HCT116 (cell line): ENCODE measurements at regions not wholly inside any gene's neighbourhood (a gene's known extent, or its start where the extent isn't known, plus 50 kb on each side); places are given as distances from the start of the nearest gene placed in this dataset.

ENCODE experiments used
- ATAC-seq: fragments of 200-7000 bp; cut with Tn5 transposase; 2 replicates; pipeline ENCODE4 v1.9.1; 2020; ENCODE audit warnings: mild to moderate bottlenecking, moderate library complexity
- BruUV-seq: library from RNA; stranded (reverse); fragments of 400-500 nt; replicated peaks from 2 replicates; lab custom pipeline; 2021; lab: Mats Ljungman, UMichigan
- CTCF ChIA-PET: fragments of 300-600 bp; sonication (Branson Sonifier 250); formaldehyde crosslinking; loops from one replicate; lab custom pipeline; 2021; ENCODE audit warnings: antibody characterized with exemption; lab: Charles Lee
- POLR2A ChIA-PET: fragments of 300-600, 350-600 bp; sonication (Branson Sonifier 250); formaldehyde crosslinking; loops from one replicate; lab custom pipeline; 2021; ENCODE audit warnings: antibody characterized with exemption; lab: Charles Lee
- RAD21 ChIA-PET, 2 experiments: fragments of 300-600 bp; sonication (Branson Sonifier 250); formaldehyde crosslinking; loops; one replicate each; lab custom pipeline; 2023; ENCODE audit warnings: low total read pairs in 2 of 2; ENCODE audit not compliant: uncharacterized antibody in 2 of 2, unreplicated experiment in 2 of 2, low non-redundant PET in 1 of 2; lab: Charles Lee
- DNase-seq: peaks from one replicate; pipeline ENCODE4 v3.0.0-alpha.2; 2010; ENCODE audit warnings: low read depth, low spot score
- H2AFZ ChIP-seq: fragments of 200-600 bp; shearing (Covaris generic), sonication (generic); 2 replicates; pipeline ENCODE4 v1.6.1; 2017; ENCODE audit warnings: low read depth, mixed run types, mixed read lengths, antibody characterized with exemption, low read length; ENCODE audit not compliant: poor library complexity, severe bottlenecking
- H3K27ac ChIP-seq: 2 replicates; pipeline ENCODE4 v1.5.1; 2012; ENCODE audit warnings: low read depth, low read length
- H3K27me3 ChIP-seq: fragments of 200-600 bp; sonication (generic); 2 replicates; pipeline ENCODE4 v1.6.1; 2016; ENCODE audit warnings: mixed run types, low read length, mixed read lengths; ENCODE audit not compliant: insufficient read depth
- H3K36me3 ChIP-seq, 2 experiments: fragments of 200-500 bp in 1 of 2; fragments of 200-600 bp in 1 of 2; sonication (Bioruptor generic) in 1 of 2; sonication (generic) in 1 of 2; 2 replicates each; pipeline versions ENCODE4 v1.5.1 to v1.6.1; 2014 to 2016; ENCODE audit warnings: low read length in 2 of 2, inconsistent platforms in 1 of 2, mixed read lengths in 1 of 2, mixed run types in 1 of 2; ENCODE audit not compliant: insufficient read depth in 2 of 2, control insufficient read depth in 1 of 2
- H3K4me1 ChIP-seq, 2 experiments: fragments of 200-600 bp in 1 of 2; sonication (generic) in 1 of 2; 2 replicates each; pipeline versions ENCODE4 v1.5.1 to v1.6.1; 2012 to 2017; ENCODE audit warnings: low read length in 2 of 2, inconsistent platforms in 1 of 2, mild to moderate bottlenecking in 1 of 2, mixed read lengths in 1 of 2, mixed run types in 1 of 2, moderate library complexity in 1 of 2; ENCODE audit not compliant: insufficient read depth in 2 of 2, control insufficient read depth in 1 of 2
- H3K4me2 ChIP-seq: fragments of 200-600 bp; sonication (generic); 2 replicates; pipeline ENCODE4 v1.6.1; 2017; ENCODE audit warnings: mixed run types, low read length, mixed read lengths
- H3K4me3 ChIP-seq, 2 experiments: fragments of 200-600 bp in 1 of 2; sonication (generic) in 1 of 2; replicated peaks in 1 of 2; 2 replicates each; pipeline ENCODE4 v1.5.1; 2011 to 2016; ENCODE audit warnings: low read length in 2 of 2, control low read depth in 1 of 2, low read depth in 1 of 2, mild to moderate bottlenecking in 1 of 2, mixed read lengths in 1 of 2, mixed run types in 1 of 2
- H3K79me2 ChIP-seq: fragments of 200-600 bp; sonication (generic); 2 replicates; pipeline ENCODE4 v1.6.1; 2017; ENCODE audit warnings: mild to moderate bottlenecking, mixed run types, low read length, moderate library complexity, mixed read lengths; ENCODE audit not compliant: insufficient read depth
- H3K9ac ChIP-seq: fragments of 200-600 bp; sonication (generic); 2 replicates; pipeline ENCODE4 v1.6.1; 2016; ENCODE audit warnings: low read length, mixed read lengths
- H3K9me2 ChIP-seq: fragments of 200-600 bp; sonication (generic), shearing (Covaris generic); 2 replicates; pipeline ENCODE4 v1.6.1; 2017; ENCODE audit warnings: mixed run types, mild to moderate bottlenecking, moderate library complexity; ENCODE audit not compliant: insufficient read depth
- H3K9me3 ChIP-seq, 2 experiments: fragments of 200-500 bp in 1 of 2; fragments of 200-600 bp in 1 of 2; sonication (Bioruptor generic) in 1 of 2; sonication (generic) in 1 of 2; 2 replicates each; pipeline ENCODE4 v1.6.1; 2014 to 2017; ENCODE audit warnings: low read length in 2 of 2, mixed read lengths in 2 of 2, inconsistent platforms in 1 of 2, low read depth in 1 of 2, mild to moderate bottlenecking in 1 of 2, mixed run types in 1 of 2, moderate library complexity in 1 of 2; ENCODE audit not compliant: control insufficient read depth in 1 of 2, insufficient read depth in 1 of 2
- H4K20me1 ChIP-seq: fragments of 200-600 bp; sonication (generic), shearing (Covaris generic); 2 replicates; pipeline ENCODE4 v1.6.1; 2017; ENCODE audit warnings: mixed run types, mild to moderate bottlenecking, moderate library complexity; ENCODE audit not compliant: insufficient read depth
- EGR1 ChIP-seq: IDR thresholded peaks from 2 replicates; pipeline ENCODE4 v1.6.1; 2012; ENCODE audit warnings: low read depth
- JUND ChIP-seq: IDR thresholded peaks from 2 replicates; pipeline ENCODE4 v1.6.1; 2012
- POLR2A ChIP-seq: IDR thresholded peaks from 2 replicates; pipeline ENCODE4 v1.7.0; 2011; ENCODE audit warnings: borderline replicate concordance; ENCODE audit not compliant: insufficient read depth, insufficient read length; ENCODE audit errors: extremely low read depth
- RAD21 ChIP-seq: IDR thresholded peaks from 2 replicates; pipeline ENCODE4 v1.6.1; 2012; ENCODE audit warnings: low read depth, mild to moderate bottlenecking
- SP1 ChIP-seq: IDR thresholded peaks from 2 replicates; pipeline ENCODE4 v1.6.1; 2012; ENCODE audit warnings: low read depth
- intact Hi-C: fragments of 100-400 bp; cut with micrococcal nuclease; formaldehyde crosslinking; loops from 2 replicates; pipeline ENCODE4 v1.10.0; 2022
- TF ChIP-seq, protein P1 (sequence below): IDR thresholded peaks from 2 replicates; pipeline ENCODE4 v1.6.1; 2012; ENCODE audit warnings: low read depth
- TF ChIP-seq, protein P2 (sequence below): IDR thresholded peaks from 2 replicates; pipeline ENCODE4 v1.6.1; 2011; ENCODE audit warnings: mild to moderate bottlenecking, low read length, moderate library complexity; ENCODE audit not compliant: insufficient replicate concordance; ENCODE audit errors: extremely low read depth

- ChIA-PET RAD21 (no interaction called here), CTCF (no interaction called here), POLR2A (no interaction called here)
- H2AFZ ChIP-seq: no peak overlapping the region
- H3K4me1 ChIP-seq: peaks cover 16 to 20% of the 10 kb centered on the region in 2 experiments
- no peak overlapping the region for H3K27ac ChIP-seq
- H3K27me3 ChIP-seq: no peaks in the 10 kb centered on the region
- H3K4me2 ChIP-seq: no peak overlapping the region
- no peaks in the 10 kb centered on the region for H3K9me2 ChIP-seq
- BruUV-seq: no TSS peak
- no peak overlapping the region for H3K9ac ChIP-seq
- ATAC-seq (no peak), DNase-seq (no peak)
- TF ChIP-seq EGR1 (no peak), POLR2A (no peak), SP1 (no peak), RAD21 (no peak), JUND (no peak)
- TF ChIP-seq, protein P1, sequence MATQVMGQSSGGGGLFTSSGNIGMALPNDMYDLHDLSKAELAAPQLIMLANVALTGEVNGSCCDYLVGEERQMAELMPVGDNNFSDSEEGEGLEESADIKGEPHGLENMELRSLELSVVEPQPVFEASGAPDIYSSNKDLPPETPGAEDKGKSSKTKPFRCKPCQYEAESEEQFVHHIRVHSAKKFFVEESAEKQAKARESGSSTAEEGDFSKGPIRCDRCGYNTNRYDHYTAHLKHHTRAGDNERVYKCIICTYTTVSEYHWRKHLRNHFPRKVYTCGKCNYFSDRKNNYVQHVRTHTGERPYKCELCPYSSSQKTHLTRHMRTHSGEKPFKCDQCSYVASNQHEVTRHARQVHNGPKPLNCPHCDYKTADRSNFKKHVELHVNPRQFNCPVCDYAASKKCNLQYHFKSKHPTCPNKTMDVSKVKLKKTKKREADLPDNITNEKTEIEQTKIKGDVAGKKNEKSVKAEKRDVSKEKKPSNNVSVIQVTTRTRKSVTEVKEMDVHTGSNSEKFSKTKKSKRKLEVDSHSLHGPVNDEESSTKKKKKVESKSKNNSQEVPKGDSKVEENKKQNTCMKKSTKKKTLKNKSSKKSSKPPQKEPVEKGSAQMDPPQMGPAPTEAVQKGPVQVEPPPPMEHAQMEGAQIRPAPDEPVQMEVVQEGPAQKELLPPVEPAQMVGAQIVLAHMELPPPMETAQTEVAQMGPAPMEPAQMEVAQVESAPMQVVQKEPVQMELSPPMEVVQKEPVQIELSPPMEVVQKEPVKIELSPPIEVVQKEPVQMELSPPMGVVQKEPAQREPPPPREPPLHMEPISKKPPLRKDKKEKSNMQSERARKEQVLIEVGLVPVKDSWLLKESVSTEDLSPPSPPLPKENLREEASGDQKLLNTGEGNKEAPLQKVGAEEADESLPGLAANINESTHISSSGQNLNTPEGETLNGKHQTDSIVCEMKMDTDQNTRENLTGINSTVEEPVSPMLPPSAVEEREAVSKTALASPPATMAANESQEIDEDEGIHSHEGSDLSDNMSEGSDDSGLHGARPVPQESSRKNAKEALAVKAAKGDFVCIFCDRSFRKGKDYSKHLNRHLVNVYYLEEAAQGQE: no peak
- TF ChIP-seq, protein P2, sequence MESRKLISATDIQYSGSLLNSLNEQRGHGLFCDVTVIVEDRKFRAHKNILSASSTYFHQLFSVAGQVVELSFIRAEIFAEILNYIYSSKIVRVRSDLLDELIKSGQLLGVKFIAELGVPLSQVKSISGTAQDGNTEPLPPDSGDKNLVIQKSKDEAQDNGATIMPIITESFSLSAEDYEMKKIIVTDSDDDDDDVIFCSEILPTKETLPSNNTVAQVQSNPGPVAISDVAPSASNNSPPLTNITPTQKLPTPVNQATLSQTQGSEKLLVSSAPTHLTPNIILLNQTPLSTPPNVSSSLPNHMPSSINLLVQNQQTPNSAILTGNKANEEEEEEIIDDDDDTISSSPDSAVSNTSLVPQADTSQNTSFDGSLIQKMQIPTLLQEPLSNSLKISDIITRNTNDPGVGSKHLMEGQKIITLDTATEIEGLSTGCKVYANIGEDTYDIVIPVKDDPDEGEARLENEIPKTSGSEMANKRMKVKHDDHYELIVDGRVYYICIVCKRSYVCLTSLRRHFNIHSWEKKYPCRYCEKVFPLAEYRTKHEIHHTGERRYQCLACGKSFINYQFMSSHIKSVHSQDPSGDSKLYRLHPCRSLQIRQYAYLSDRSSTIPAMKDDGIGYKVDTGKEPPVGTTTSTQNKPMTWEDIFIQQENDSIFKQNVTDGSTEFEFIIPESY: no peak
- no peak overlapping the region for H3K4me3 ChIP-seq
- peaks cover 0 to 9% of the 10 kb centered on the region in 2 experiments; a peak in 1 of 4 replicates for H3K9me3 ChIP-seq
- H3K36me3 ChIP-seq: no peaks in the 10 kb centered on the region; a peak in 1 of 4 replicates
- intact Hi-C loops: no loop called here
- no peaks in the 10 kb centered on the region for H4K20me1 ChIP-seq
- H3K79me2 ChIP-seq: no peaks in the 10 kb centered on the region
Observed at GRCh38 chr2:240364961-240365775, 70.3 kb upstream of the GPC1 start.
